ENCODE measurements at regions not wholly inside any gene's neighbourhood (a gene's known extent, or its start where the extent isn't known, plus 50 kb on each side); places are given as distances from the start of the nearest gene placed in this dataset.

- peaks cover 0 to 10% (median 0%) of the 10 kb centered on the region in 4 donors for H3K27me3 ChIP-seq (ENCODE audit: control insufficient read depth in 4 of 4, insufficient read depth in 4 of 4, low read length in 3 of 4)
Measured at GRCh38 chr6:40336940-40337760, 250.0 kb downstream of the LRFN2 start.

GRCh38 chr6:40336296-40336695 is 250.9 kb downstream of the LRFN2 start:
- Histone ChIP-seq H3K27me3 (ENCODE audit: control insufficient read depth in 4 of 4, insufficient read depth in 4 of 4, low read length in 3 of 4) (peaks cover 0 to 10% (median 0%) of the 10 kb centered on the region in 4 donors), H3K36me3 (ENCODE audit: control insufficient read depth in 4 of 4, insufficient read depth in 3 of 4, low read depth in 1 of 4, low read length in 3 of 4) (no peaks in the 10 kb centered on the region)

More at GRCh38 chr6:40336940-40337760, 250.0 kb downstream of the LRFN2 start:
- DNase-seq (ENCODE audit: low spot score), result no peak
- H3K4me1 ChIP-seq (ENCODE audit: control insufficient read depth in 4 of 4, insufficient read depth in 4 of 4, low read length in 3 of 4), result no peaks in the 10 kb centered on the region
- no peak overlapping the region for H3K9ac ChIP-seq (ENCODE audit: low read depth in 1 of 2, low read length in 2 of 2)
- H3K9me3 ChIP-seq (ENCODE audit: control insufficient read depth in 4 of 4, low read length in 3 of 4), result no peaks in the 10 kb centered on the region
- no peaks in the 10 kb centered on the region for H3K36me3 ChIP-seq (ENCODE audit: control insufficient read depth in 4 of 4, insufficient read depth in 3 of 4, low read depth in 1 of 4, low read length in 3 of 4)
- TF ChIP-seq, protein P1, sequence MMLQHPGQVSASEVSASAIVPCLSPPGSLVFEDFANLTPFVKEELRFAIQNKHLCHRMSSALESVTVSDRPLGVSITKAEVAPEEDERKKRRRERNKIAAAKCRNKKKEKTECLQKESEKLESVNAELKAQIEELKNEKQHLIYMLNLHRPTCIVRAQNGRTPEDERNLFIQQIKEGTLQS (IDR thresholded peaks at IDR 0.05), result no peak
- no peak for TF ChIP-seq YY1 (IDR thresholded peaks at IDR 0.05)
- no peak for TF ChIP-seq EGR1 (IDR thresholded peaks at IDR 0.05; ENCODE audit: low read depth in 2 of 2)
- no peak overlapping the region for H3K4me3 ChIP-seq (ENCODE audit: low read depth in 1 of 3, low read length in 3 of 3)
- H3K27ac ChIP-seq (ENCODE audit: low read depth in 1 of 2, low read length in 2 of 2), result no peak overlapping the region
- 83% methylated on average over 10 of the region's 10 CpGs for WGBS

More at GRCh38 chr6:40336296-40336695, 250.9 kb downstream of the LRFN2 start:
- no peaks in the 10 kb centered on the region for H3K4me1 ChIP-seq (ENCODE audit: control insufficient read depth in 4 of 4, insufficient read depth in 4 of 4, low read length in 3 of 4)
- DNase-seq (ENCODE audit: low spot score), result no peak
- no peak overlapping the region for H3K4me3 ChIP-seq (ENCODE audit: low read depth in 1 of 3, low read length in 3 of 3)
- no peak overlapping the region for H3K9ac ChIP-seq (ENCODE audit: low read depth in 1 of 2, low read length in 2 of 2)
- TF ChIP-seq YY1 (IDR thresholded peaks at IDR 0.05) (no peak), SP1 (IDR thresholded peaks at IDR 0.05) (no peak), RXRA (IDR thresholded peaks at IDR 0.05) (no peak), FOXA2 (IDR thresholded peaks at IDR 0.05) (no peak), HNF4A (conservative IDR thresholded peaks at IDR 0.05) (no peak), ZBTB33 (IDR thresholded peaks at IDR 0.05) (no peak), REST (IDR thresholded peaks at IDR 0.05) (no peak), FOXA1 (IDR thresholded peaks at IDR 0.05) (no peak), JUND (IDR thresholded peaks at IDR 0.05) (no peak), EGR1 (IDR thresholded peaks at IDR 0.05; ENCODE audit: low read depth in 2 of 2) (no peak), TAF1 (conservative IDR thresholded peaks at IDR 0.05) (no peak), CTCF (IDR thresholded peaks at IDR 0.05; ENCODE audit: low read depth, low read length, missing input control) (no peak), GABPA (IDR thresholded peaks at IDR 0.05 in 1 of 2, conservative IDR thresholded peaks at IDR 0.05 in 1 of 2) (no peak), NR2F2 (IDR thresholded peaks at IDR 0.05) (no peak), RAD21 (IDR thresholded peaks at IDR 0.05) (no peak)
- TF ChIP-seq, protein P2, sequence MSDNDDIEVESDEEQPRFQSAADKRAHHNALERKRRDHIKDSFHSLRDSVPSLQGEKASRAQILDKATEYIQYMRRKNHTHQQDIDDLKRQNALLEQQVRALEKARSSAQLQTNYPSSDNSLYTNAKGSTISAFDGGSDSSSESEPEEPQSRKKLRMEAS (IDR thresholded peaks at IDR 0.05), result no peak
- TF ChIP-seq, protein P1 (IDR thresholded peaks at IDR 0.05), result no peak
- WGBS, result 94% methylated on average over 1 of the region's 1 CpG
- H3K27ac ChIP-seq (ENCODE audit: low read depth in 1 of 2, low read length in 2 of 2), result no peak overlapping the region
- H3K9me3 ChIP-seq (ENCODE audit: control insufficient read depth in 4 of 4, low read length in 3 of 4), result no peaks in the 10 kb centered on the region
